ENCODE measurements at regions not wholly inside any gene's neighbourhood (a gene's known extent, or its start where the extent isn't known, plus 50 kb on each side); places are given as distances from the start of the nearest gene placed in this dataset.

GRCh38 chr6:95404777-95405176 lies 172.6 kb upstream of the MANEA start:
- Histone ChIP-seq H3K79me2 (ENCODE audit: insufficient read depth, low read length) (no peaks in the 10 kb centered on the region), H4K20me1 (ENCODE audit: control insufficient read depth, insufficient read depth, insufficient read length) (no peaks in the 10 kb centered on the region), H2BK120ac (ENCODE audit: low read depth, low read length, poor library complexity, severe bottlenecking) (no peak overlapping the region), H3K27ac (ENCODE audit: insufficient read length, low read depth, low read length) (no peak overlapping the region), H2AK5ac (ENCODE audit: insufficient read length, low read length) (no peak overlapping the region), H3K9me3 (ENCODE audit: control insufficient read depth, low read depth, low read length) (no peaks in the 10 kb centered on the region), H3K18ac (ENCODE audit: insufficient read length, low read depth, low read length) (no peak overlapping the region), H3K56ac (ENCODE audit: insufficient read length, low read depth, low read length) (no peak overlapping the region), H3K27me3 (ENCODE audit: insufficient read depth, low read length) (no peaks in the 10 kb centered on the region), H3K23me2 (ENCODE audit: insufficient read length, low read depth, low read length, poor library complexity, severe bottlenecking) (no peaks in the 10 kb centered on the region), H3K79me1 (ENCODE audit: insufficient read depth, low read depth, low read length, poor library complexity, severe bottlenecking) (no peaks in the 10 kb centered on the region), H3K4ac (ENCODE audit: low read depth, low read length) (no peak overlapping the region), H4K5ac (ENCODE audit: insufficient read length, low read depth, low read length) (no peak overlapping the region), H2BK12ac (ENCODE audit: insufficient read length, low read depth, low read length) (no peak overlapping the region), H2AFZ (ENCODE audit: low read length) (no peak overlapping the region), H2BK20ac (ENCODE audit: low read depth, low read length, poor library complexity, severe bottlenecking) (no peak overlapping the region), H2BK15ac (ENCODE audit: low read depth, low read length) (no peak overlapping the region), H3K23ac (ENCODE audit: insufficient read length, low read depth, low read length) (no peak overlapping the region), H3K4me1 (ENCODE audit: insufficient read depth, low read length) (no peaks in the 10 kb centered on the region), H4K91ac (ENCODE audit: insufficient read length, low read depth, low read length) (no peak overlapping the region), H3K4me2 (ENCODE audit: insufficient read depth, insufficient read length, low read length) (no peak overlapping the region), H3T11ph (ENCODE audit: low read length) (no peak overlapping the region), H3K9ac (ENCODE audit: extremely low read depth, insufficient read length, low read length) (no peak overlapping the region), H2BK5ac (ENCODE audit: insufficient read length, low read length) (no peak overlapping the region), H4K8ac (replicated peaks; ENCODE audit: insufficient read length, low read depth, low read length) (no peak overlapping the region), H3K14ac (ENCODE audit: insufficient read depth, low read length) (no peak overlapping the region)
- H3K9me3 Mint-ChIP-seq = no peaks in the 10 kb centered on the region
- no CpG with 5 or more reads among the region's 2 CpGs for WGBS (ENCODE audit: extremely low coverage, insufficient read length, low lambda C conversion rate)
- TF ChIP-seq CTCF (conservative IDR thresholded peaks at IDR 0.05) = no peak
- H3K27ac Mint-ChIP-seq = no peak overlapping the region
- H3K27me3 Mint-ChIP-seq (ENCODE audit: low read depth) = no peaks in the 10 kb centered on the region
- H3K36me3 Mint-ChIP-seq (ENCODE audit: insufficient read depth in 1 of 3, low read depth in 3 of 3) = no peaks in the 10 kb centered on the region
- no peak for DNase-seq
- H3K4me3 Mint-ChIP-seq = no peak overlapping the region
- H3K4me1 Mint-ChIP-seq = peaks cover 13 to 16% of the 10 kb centered on the region in 2 experiments

All from H9 (cell line).